ENCODE measurements at regions not wholly inside any gene's neighbourhood (a gene's known extent, or its start where the extent isn't known, plus 50 kb on each side); places are given as distances from the start of the nearest gene placed in this dataset.

DNA sequence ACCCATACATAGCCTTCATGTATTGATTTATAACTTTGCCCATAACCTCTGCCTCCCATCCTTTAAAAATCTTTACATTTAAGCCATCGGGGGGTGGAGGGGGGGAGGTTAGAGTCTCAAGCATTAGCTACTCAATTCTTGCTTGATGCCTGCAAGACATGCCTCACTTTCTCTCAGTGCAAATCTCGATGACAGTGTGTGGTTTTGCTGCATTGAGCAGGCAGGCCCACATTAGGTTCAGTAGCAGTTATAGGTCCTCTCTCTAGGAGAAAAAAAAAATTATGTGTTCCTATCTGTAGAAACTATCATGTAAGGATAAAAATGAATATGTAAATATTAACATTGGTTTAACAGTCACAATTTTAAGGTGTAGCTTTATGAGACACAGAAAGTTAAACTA lies 314.0 kb upstream of the ANO3 start:
- Mint-ChIP-seq H3K9me3 (peaks cover 4% of the 10 kb centered on the region), H3K36me3 (ENCODE audit: insufficient read depth) (no peaks in the 10 kb centered on the region), H3K4me3 (no peak overlapping the region), H3K4me1 (ENCODE audit: low read depth) (no peaks in the 10 kb centered on the region), H3K27me3 (ENCODE audit: low read depth) (no peaks in the 10 kb centered on the region)
- no peak for ATAC-seq
- DNase-seq: no peak

DNA sequence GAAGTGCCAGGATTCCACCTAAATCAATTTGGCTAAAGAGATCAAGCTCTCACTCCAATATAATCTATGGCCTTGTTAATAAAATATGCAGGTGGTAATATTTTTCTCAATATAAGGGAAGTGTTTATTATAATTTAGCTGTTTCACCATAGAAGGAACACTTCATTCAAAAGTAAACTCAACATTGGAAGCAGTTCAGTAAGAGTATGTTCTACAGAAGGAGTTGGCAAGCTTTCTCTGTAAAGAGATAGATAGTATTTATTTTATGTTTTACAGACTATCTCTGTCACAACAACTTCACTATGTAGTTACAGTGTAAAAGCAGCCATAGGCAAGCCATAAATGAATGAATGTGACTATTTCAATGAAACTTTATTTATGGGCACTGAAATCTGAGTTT lies 313.6 kb upstream of the ANO3 start:
- no peaks in the 10 kb centered on the region for H3K27me3 Mint-ChIP-seq (ENCODE audit: low read depth)
- no peaks in the 10 kb centered on the region for H3K4me1 Mint-ChIP-seq (ENCODE audit: low read depth)
- peaks cover under 1% of the 10 kb centered on the region for H3K9me3 Mint-ChIP-seq
- no peaks in the 10 kb centered on the region for H3K36me3 Mint-ChIP-seq (ENCODE audit: insufficient read depth)
- no peak overlapping the region for H3K4me3 Mint-ChIP-seq
- DNase-seq (no peak), ATAC-seq (no peak)

DNA sequence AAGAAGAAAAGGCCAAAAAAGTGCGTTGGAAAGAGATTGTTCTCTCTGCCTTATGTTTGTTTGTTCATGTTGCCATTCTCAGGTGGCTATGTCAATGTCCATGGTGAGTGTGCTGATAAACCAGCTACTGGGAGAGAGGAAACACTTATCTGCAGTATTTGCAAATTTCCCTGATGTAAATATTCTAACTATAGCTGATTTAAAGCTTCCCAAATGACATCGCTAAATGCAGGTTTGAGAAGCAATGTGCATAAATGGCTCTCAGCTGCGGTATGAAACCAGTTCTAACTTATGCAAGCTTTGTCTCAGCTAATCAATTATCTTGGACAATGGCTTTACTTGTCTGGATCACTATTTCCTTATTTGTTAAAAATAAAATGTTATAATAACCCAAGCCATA lies 312.5 kb upstream of the ANO3 start:
- ATAC-seq (no peak), DNase-seq (no peak)
- Mint-ChIP-seq H3K9me3 (no peaks in the 10 kb centered on the region), H3K27me3 (ENCODE audit: low read depth) (no peaks in the 10 kb centered on the region), H3K4me3 (no peak overlapping the region), H3K4me1 (ENCODE audit: low read depth) (no peaks in the 10 kb centered on the region), H3K36me3 (ENCODE audit: insufficient read depth) (no peaks in the 10 kb centered on the region)

DNA sequence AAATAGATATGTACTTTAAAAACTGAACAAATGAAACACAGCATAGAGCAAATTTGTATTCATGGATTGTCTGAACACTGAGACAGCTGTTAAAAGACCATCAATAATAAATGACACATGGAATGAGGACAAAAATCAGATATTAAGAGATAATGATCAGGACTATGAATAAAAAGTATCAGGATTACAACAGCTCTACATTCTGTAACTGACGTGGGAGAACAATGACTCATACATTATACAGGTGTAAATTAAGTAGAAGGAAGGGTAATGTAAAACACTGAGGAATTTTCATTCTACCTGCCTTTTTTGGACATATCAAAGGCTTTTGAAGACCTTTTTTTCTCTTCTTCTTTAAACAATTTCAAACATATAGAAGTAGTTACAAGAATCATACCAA lies 310.9 kb upstream of the ANO3 start:
- no peak overlapping the region for H3K4me3 Mint-ChIP-seq
- DNase-seq (no peak), ATAC-seq (no peak)
- H3K4me1 Mint-ChIP-seq (ENCODE audit: low read depth): no peaks in the 10 kb centered on the region
- H3K27me3 Mint-ChIP-seq (ENCODE audit: low read depth): no peaks in the 10 kb centered on the region
- H3K36me3 Mint-ChIP-seq (ENCODE audit: insufficient read depth): no peaks in the 10 kb centered on the region
- no peaks in the 10 kb centered on the region for H3K9me3 Mint-ChIP-seq

DNA sequence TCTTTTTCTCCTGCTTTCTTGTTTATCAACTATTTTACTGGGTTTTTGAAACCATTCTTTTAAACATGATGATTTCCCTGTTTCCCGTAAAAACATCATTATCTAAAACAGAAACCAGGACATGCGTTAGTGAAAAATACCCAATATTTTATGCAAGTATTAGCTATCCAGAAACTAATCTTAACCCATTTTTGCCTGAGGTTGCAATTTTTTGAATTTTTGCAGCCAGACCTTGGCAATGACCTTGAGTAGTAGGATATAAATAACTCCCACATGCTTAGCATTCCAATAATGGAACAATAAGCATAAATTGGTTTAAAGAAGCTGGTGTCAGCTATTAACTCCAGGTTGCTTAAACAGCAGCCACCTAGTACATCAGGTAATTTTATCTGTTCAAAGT lies 308.9 kb upstream of the ANO3 start:
- H3K4me1 Mint-ChIP-seq (ENCODE audit: low read depth): no peaks in the 10 kb centered on the region
- no peak for DNase-seq
- ATAC-seq: no peak
- H3K27me3 Mint-ChIP-seq (ENCODE audit: low read depth): no peaks in the 10 kb centered on the region
- no peak overlapping the region for H3K4me3 Mint-ChIP-seq
- no peaks in the 10 kb centered on the region for H3K36me3 Mint-ChIP-seq (ENCODE audit: insufficient read depth)
- no peaks in the 10 kb centered on the region for H3K9me3 Mint-ChIP-seq

DNA sequence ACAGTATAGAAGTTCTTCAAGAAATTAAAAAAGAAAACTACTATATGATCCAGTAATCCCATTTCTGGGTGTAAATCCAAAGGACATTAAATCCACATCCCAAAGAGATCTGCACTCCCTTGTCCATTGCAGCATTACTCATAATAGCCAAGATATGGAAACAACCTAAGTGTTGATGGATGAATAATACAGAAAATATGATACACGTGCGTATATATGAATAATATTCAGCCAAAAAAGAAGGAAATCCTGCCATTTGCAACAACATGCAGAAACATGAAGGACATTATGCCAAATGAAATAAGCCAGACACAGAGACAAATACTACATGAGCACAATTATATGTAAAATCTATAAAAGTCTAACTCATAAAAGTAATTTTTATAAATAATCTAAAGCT lies 306.3 kb upstream of the ANO3 start:
- H3K4me1 Mint-ChIP-seq (ENCODE audit: low read depth): no peaks in the 10 kb centered on the region
- DNase-seq: no peak
- no peak overlapping the region for H3K4me3 Mint-ChIP-seq
- ATAC-seq: no peak
- H3K9me3 Mint-ChIP-seq: no peaks in the 10 kb centered on the region
- no peaks in the 10 kb centered on the region for H3K27me3 Mint-ChIP-seq (ENCODE audit: low read depth)
- H3K36me3 Mint-ChIP-seq (ENCODE audit: insufficient read depth): no peaks in the 10 kb centered on the region

DNA sequence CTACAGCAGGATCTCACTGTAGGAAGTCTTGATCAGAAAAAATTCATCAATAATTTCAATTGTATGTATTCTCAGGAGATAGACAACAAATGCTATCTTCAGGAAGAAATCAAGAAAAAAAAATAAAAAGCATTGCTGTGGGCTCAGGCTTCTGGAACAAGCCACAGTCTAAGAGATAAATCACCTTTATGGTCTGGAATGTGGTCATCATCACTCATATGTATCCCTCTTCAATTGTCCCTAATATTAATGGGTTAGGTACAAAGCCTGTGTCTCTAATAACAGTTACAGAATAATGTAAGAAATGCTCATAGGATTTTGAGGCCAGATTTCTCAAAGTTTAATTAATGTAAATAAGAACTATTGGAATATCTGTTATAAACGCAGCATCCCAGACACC lies 305.9 kb upstream of the ANO3 start:
- Mint-ChIP-seq H3K27me3 (ENCODE audit: low read depth) (no peaks in the 10 kb centered on the region), H3K4me1 (ENCODE audit: low read depth) (no peaks in the 10 kb centered on the region), H3K4me3 (no peak overlapping the region), H3K9me3 (no peaks in the 10 kb centered on the region), H3K36me3 (ENCODE audit: insufficient read depth) (no peaks in the 10 kb centered on the region)
- DNase-seq (no peak), ATAC-seq (no peak)

DNA sequence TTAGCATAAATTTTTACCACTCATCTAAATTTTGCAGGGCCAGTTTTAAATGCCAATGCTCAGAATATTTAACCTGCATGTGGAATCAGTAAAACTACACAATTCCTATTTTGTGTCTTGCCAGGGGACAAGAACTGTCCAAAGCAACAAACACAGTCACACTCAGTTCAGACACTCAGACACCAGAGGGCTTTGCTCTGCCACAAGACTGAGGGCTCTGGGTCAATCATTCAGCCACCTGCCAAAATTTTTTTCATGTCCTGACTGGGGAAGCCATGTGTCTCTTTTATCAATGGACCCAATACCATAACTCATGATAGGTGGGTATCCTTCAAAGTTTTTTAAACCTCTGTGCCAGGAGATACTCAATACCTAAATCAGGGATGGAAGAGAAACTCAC lies 304.0 kb upstream of the ANO3 start:
- Mint-ChIP-seq H3K4me3 (no peak overlapping the region), H3K9me3 (no peaks in the 10 kb centered on the region), H3K27me3 (ENCODE audit: low read depth) (no peaks in the 10 kb centered on the region), H3K4me1 (ENCODE audit: low read depth) (no peaks in the 10 kb centered on the region), H3K36me3 (ENCODE audit: insufficient read depth) (no peaks in the 10 kb centered on the region)
- no peak for DNase-seq
- ATAC-seq: no peak

DNA sequence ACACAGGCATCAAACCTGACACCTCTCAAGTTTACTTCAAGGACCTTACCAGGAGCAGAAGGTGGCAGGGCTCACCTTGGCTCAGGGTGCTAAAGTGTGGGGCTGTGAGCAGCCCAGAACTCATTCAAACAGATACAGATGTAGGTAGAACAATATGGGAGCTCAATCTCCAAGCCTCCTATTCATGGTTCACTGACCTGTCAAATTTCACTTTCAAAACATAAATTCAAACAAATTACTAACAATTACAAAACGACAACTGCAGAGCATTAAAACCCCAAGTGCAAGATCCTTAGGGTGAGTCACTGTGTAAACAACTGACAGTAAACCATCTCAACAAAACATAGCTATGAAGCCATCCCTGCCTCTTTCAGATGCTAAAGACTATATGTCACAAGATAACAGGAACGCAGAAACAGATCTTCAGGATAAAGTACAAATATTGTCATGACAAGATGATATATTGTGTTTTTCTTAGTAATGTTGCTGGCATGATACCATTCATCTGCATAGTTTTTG lies 303.5 kb upstream of the ANO3 start:
- Mint-ChIP-seq H3K4me1 (ENCODE audit: low read depth) (no peaks in the 10 kb centered on the region), H3K27me3 (ENCODE audit: low read depth) (no peaks in the 10 kb centered on the region), H3K36me3 (ENCODE audit: insufficient read depth) (no peaks in the 10 kb centered on the region), H3K4me3 (no peak overlapping the region), H3K9me3 (no peaks in the 10 kb centered on the region)
- ATAC-seq (no peak), DNase-seq (no peak)

DNA sequence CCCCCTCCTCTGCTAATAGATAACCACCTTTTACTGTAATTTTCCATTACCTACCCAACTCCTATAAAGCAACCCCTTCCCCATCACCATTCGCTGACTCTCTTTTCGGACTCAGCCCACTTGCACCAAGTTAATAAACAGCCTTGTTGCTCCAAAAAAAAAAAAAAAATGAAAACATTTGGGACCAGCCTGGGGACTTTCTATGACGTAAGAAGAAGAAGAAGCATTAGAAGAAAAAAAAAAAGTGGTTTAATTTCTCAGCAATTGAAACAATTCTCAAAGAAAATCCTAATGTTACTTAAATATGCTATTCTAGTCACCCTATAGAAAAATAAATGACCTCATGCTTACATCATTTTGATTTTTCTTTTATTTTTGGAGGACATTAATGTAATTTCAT lies 301.5 kb upstream of the ANO3 start:
- Mint-ChIP-seq H3K9me3 (peaks cover under 1% of the 10 kb centered on the region), H3K27me3 (ENCODE audit: low read depth) (no peaks in the 10 kb centered on the region), H3K4me1 (ENCODE audit: low read depth) (no peaks in the 10 kb centered on the region), H3K36me3 (ENCODE audit: insufficient read depth) (no peaks in the 10 kb centered on the region), H3K4me3 (no peak overlapping the region)
- ATAC-seq (no peak), DNase-seq (no peak)

DNA sequence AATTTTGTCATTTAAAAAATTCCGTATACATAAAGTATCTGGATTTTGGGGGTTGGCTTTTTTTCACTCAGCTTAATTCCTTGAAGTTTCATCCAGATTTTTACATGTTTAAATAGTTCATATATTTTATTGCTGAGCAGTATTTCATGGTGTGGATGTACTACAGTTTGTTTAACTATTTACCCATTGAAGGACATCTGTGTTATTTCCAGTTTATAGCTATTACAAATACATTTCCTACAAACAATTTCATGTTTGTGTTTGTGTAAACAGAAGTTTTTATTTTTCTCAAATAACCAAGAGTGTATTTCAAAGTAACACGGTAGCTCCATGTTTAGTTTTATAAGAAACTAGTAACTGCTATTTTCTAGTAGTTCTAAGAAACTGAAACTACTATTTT lies 299.7 kb upstream of the ANO3 start:
- Mint-ChIP-seq H3K27me3 (ENCODE audit: low read depth) (no peaks in the 10 kb centered on the region), H3K9me3 (peaks cover 7% of the 10 kb centered on the region), H3K36me3 (ENCODE audit: insufficient read depth) (no peaks in the 10 kb centered on the region), H3K4me1 (ENCODE audit: low read depth) (no peaks in the 10 kb centered on the region), H3K4me3 (no peak overlapping the region)
- ATAC-seq (no peak), DNase-seq (no peak)

DNA sequence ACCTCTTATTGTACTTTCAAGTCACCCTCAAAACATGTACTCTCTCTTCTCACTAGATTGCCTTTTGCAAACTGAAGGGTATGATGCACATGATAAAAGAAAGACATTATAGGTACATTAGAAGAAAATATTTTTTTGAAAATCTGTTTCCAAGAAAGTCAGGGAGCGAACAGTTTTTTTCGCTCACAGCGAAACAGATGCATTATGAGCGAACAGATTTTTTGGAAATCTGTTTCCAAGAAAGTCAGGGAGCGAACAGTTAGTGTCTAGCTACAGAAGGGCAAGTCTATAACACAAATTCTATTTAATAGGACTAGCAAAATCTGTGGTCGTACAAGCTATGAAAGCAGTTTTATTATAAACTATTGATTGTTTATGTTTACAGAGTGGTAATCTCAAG lies 296.2 kb upstream of the ANO3 start:
- Mint-ChIP-seq H3K4me3 (no peak overlapping the region), H3K9me3 (peaks cover 7% of the 10 kb centered on the region), H3K27me3 (ENCODE audit: low read depth) (no peaks in the 10 kb centered on the region), H3K36me3 (ENCODE audit: insufficient read depth) (no peaks in the 10 kb centered on the region), H3K4me1 (ENCODE audit: low read depth) (no peaks in the 10 kb centered on the region)
- DNase-seq: no peak
- ATAC-seq: no peak

DNA sequence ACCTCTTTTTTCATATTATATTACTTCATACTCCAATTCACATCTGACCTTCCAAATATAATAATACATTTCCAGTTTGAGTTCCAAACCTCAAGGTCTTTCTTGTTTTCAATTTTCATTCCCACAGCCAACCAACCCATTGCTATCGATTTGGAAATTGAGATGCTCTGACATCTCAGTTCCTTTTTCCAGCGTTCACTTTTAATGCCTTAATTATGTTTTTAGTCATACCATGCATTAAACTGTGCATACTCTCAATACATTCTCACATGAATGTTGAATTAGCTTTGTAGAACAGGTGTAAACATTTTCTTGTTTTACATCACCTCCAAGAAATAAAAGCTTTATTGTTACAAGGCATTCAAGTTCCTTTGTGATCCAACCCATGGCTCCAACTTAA lies 294.2 kb upstream of the ANO3 start:
- H3K27me3 Mint-ChIP-seq (ENCODE audit: low read depth): no peaks in the 10 kb centered on the region
- H3K36me3 Mint-ChIP-seq (ENCODE audit: insufficient read depth): no peaks in the 10 kb centered on the region
- DNase-seq (no peak), ATAC-seq (no peak)
- no peak overlapping the region for H3K4me3 Mint-ChIP-seq
- H3K9me3 Mint-ChIP-seq: peaks cover 7% of the 10 kb centered on the region
- H3K4me1 Mint-ChIP-seq (ENCODE audit: low read depth): no peaks in the 10 kb centered on the region

DNA sequence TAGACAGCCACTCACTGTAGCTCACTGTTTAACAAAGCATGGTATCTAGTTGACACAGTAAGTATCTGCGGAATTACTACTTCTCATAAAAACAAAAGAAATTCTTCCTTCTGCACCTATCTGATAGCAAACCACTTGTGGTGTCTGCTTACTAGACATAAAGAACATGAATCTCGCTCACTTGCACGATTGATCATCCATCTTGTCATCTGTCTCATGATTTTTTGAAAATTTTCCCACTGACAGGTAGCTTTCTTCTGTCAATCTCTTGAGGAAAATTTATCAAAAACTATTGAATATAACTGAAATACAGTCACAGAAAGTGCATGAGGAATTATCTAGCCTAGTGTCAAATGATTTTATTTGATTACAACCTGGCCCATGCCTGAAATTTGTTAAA lies 291.6 kb upstream of the ANO3 start:
- Mint-ChIP-seq H3K36me3 (ENCODE audit: insufficient read depth) (no peaks in the 10 kb centered on the region), H3K4me3 (no peak overlapping the region), H3K4me1 (ENCODE audit: low read depth) (no peaks in the 10 kb centered on the region), H3K9me3 (peaks cover 7% of the 10 kb centered on the region), H3K27me3 (ENCODE audit: low read depth) (no peaks in the 10 kb centered on the region)
- DNase-seq (no peak), ATAC-seq (no peak)

DNA sequence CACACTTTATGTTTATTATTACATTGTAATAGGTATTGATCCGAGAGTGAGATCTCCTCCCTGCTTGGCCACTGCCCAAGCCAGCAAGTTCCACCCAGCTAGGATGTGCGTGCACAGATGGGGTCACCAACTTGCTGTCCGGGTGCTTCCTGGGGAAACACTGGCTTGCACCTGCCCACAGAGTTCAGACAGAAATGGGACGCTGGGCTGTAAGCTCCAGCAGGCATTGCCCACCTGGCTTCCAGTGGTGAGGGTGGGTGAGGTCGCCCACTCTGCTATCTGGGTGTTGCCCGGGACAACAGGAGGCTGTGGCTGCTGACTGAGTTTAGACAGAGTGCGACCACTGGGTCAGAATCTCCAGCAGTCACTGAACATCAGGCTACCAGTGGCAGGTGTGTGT lies 289.8 kb upstream of the ANO3 start:
- H3K9me3 Mint-ChIP-seq: no peaks in the 10 kb centered on the region
- no peak for DNase-seq
- no peaks in the 10 kb centered on the region for H3K27me3 Mint-ChIP-seq (ENCODE audit: low read depth)
- H3K4me3 Mint-ChIP-seq: no peak overlapping the region
- no peaks in the 10 kb centered on the region for H3K4me1 Mint-ChIP-seq (ENCODE audit: low read depth)
- no peaks in the 10 kb centered on the region for H3K36me3 Mint-ChIP-seq (ENCODE audit: insufficient read depth)
- ATAC-seq: no peak

DNA sequence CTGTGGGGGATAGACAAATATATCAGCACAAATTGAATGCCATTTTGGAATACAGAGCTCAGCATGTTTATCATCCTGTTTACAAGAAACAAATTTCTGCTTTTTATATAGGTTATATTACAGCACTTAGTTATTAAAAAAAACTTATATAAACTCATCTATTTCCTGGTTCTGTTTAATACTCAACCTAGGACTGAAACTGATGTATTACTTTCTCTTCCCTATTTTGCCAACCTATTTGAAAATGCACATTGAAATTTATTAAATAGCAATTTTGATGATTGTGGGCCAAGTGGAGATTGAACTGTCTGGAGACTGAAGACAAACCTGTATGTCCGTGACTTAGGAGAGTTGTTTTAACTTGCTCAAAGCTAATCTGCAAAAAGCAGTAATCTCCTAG lies 288.3 kb upstream of the ANO3 start:
- Mint-ChIP-seq H3K9me3 (no peaks in the 10 kb centered on the region), H3K4me1 (ENCODE audit: low read depth) (no peaks in the 10 kb centered on the region), H3K36me3 (ENCODE audit: insufficient read depth) (no peaks in the 10 kb centered on the region)

More for the DNA sequence above, 288.3 kb upstream of the ANO3 start:
- H3K27me3 Mint-ChIP-seq (ENCODE audit: low read depth): no peaks in the 10 kb centered on the region
- DNase-seq (no peak), ATAC-seq (no peak)
- H3K4me3 Mint-ChIP-seq: no peak overlapping the region
